ENCODE measurements at regions not wholly inside any gene's neighbourhood (a gene's known extent, or its start where the extent isn't known, plus 50 kb on each side); places are given as distances from the start of the nearest gene placed in this dataset.
"Not testable (repeated sequence)": the region's sequence is repeated elsewhere in the genome, so short reads cannot be mapped to it uniquely, and the experiment has no call there.

- DNase-seq (no peak), ATAC-seq (no peak)
- intact Hi-C loops (cut with DNase I) = no loop called here
These were observed 131.1 kb upstream of the ZNF536 start for GRCh38 chr19:30240904-30241695.

- intact Hi-C loops (cut with DNase I) = no loop called here
- no peak for DNase-seq
- no peak for ATAC-seq
These were observed 127.7 kb upstream of the ZNF536 start for GRCh38 chr19:30244533-30244932.

GRCh38 chr19:30245401-30246039 lies 126.7 kb upstream of the ZNF536 start:
- DNase-seq (no peak), ATAC-seq (no peak)
- intact Hi-C loops (cut with DNase I) = no loop called here

GRCh38 chr19:30249911-30250310 lies 122.3 kb upstream of the ZNF536 start:
- DNase-seq (no peak), ATAC-seq (no peak)
- intact Hi-C loops (cut with DNase I) = no loop called here

GRCh38 chr19:30252214-30252613 lies 120.0 kb upstream of the ZNF536 start:
- intact Hi-C loops (cut with DNase I) = no loop called here
- DNase-seq = no peak
- no peak for ATAC-seq

GRCh38 chr19:30253581-30253996 lies 118.6 kb upstream of the ZNF536 start:
- intact Hi-C loops (cut with DNase I) = no loop called here
- DNase-seq (no peak), ATAC-seq (no peak)

- ATAC-seq (no peak), DNase-seq (no peak)
- intact Hi-C loops (cut with DNase I) = no loop called here
These were observed 118.0 kb upstream of the ZNF536 start for GRCh38 chr19:30254158-30254557.

- ATAC-seq = no peak
- intact Hi-C loops (cut with DNase I) = no loop called here
- DNase-seq = no peak
These were observed 117.4 kb upstream of the ZNF536 start for GRCh38 chr19:30254789-30255188.

GRCh38 chr19:30255791-30256495 lies 116.2 kb upstream of the ZNF536 start:
- intact Hi-C loops (cut with DNase I) = no loop called here
- ATAC-seq (no peak), DNase-seq (no peak)

- DNase-seq (no peak), ATAC-seq (no peak)
- intact Hi-C loops (cut with DNase I) = no loop called here
These were observed 115.7 kb upstream of the ZNF536 start for GRCh38 chr19:30256496-30256850.

- DNase-seq = no peak
- no peak for ATAC-seq
- intact Hi-C loops (cut with DNase I) = no loop called here
These were observed 108.3 kb upstream of the ZNF536 start for GRCh38 chr19:30263830-30264381.

- DNase-seq; ATAC-seq; intact Hi-C loops (cut with DNase I): not testable (repeated sequence)
These were observed 106.3 kb upstream of the ZNF536 start for GRCh38 chr19:30265918-30266317.

- intact Hi-C loops (cut with DNase I) = no loop called here
- ATAC-seq (no peak), DNase-seq (no peak)
These were observed 105.5 kb upstream of the ZNF536 start for GRCh38 chr19:30266687-30267086.

GRCh38 chr19:30267332-30267731 lies 104.9 kb upstream of the ZNF536 start:
- ATAC-seq (no peak), DNase-seq (no peak)
- intact Hi-C loops (cut with DNase I) = no loop called here

GRCh38 chr19:30268601-30269000 lies 103.6 kb upstream of the ZNF536 start:
- DNase-seq = no peak
- intact Hi-C loops (cut with DNase I) = no loop called here
- no peak for ATAC-seq

- DNase-seq (no peak), ATAC-seq (no peak)
- intact Hi-C loops (cut with DNase I) = no loop called here
These were observed 102.5 kb upstream of the ZNF536 start for GRCh38 chr19:30269638-30270037.

GRCh38 chr19:30271816-30272215 lies 100.4 kb upstream of the ZNF536 start:
- no peak for ATAC-seq
- DNase-seq = no peak
- intact Hi-C loops (cut with DNase I) = no loop called here

- ATAC-seq (no peak), DNase-seq (no peak)
- intact Hi-C loops (cut with DNase I) = no loop called here
These were observed 99.6 kb upstream of the ZNF536 start for GRCh38 chr19:30272554-30272953.

GRCh38 chr19:30273184-30273583 lies 99.0 kb upstream of the ZNF536 start:
- intact Hi-C loops (cut with DNase I) = no loop called here
- ATAC-seq = no peak
- no peak for DNase-seq

- no peak for ATAC-seq
- intact Hi-C loops (cut with DNase I) = no loop called here
- DNase-seq = no peak
These were observed 97.2 kb upstream of the ZNF536 start for GRCh38 chr19:30274987-30275386.
